Breast epithelium (tissue), 3 donors: ENCODE measurements at regions not wholly inside any gene's neighbourhood (a gene's known extent, or its start where the extent isn't known, plus 50 kb on each side); places are given as distances from the start of the nearest gene placed in this dataset.

ENCODE experiments used
- POLR2A ChIP-seq: fragments of 450-650 bp; IDR thresholded peaks from one replicate; pipeline ENCODE4 v1.6.1; 2016; ENCODE audit warnings: antibody characterized with exemption, mild to moderate bottlenecking, moderate library complexity
- POLR2AphosphoS5 ChIP-seq, 3 donors: sonication (generic); formaldehyde crosslinking; IDR thresholded peaks; one replicate each; pipeline ENCODE4 v1.6.1; 2017; ENCODE audit warnings: antibody characterized with exemption in 3 of 3
- TF ChIP-seq, protein P1 (sequence below), 3 donors: fragments of 450-650 bp; IDR thresholded peaks; one replicate each; pipeline ENCODE4 v1.5.1; 2016 to 2017; ENCODE audit warnings: antibody characterized with exemption in 3 of 3, mild to moderate bottlenecking in 3 of 3, moderate library complexity in 3 of 3

DNA sequence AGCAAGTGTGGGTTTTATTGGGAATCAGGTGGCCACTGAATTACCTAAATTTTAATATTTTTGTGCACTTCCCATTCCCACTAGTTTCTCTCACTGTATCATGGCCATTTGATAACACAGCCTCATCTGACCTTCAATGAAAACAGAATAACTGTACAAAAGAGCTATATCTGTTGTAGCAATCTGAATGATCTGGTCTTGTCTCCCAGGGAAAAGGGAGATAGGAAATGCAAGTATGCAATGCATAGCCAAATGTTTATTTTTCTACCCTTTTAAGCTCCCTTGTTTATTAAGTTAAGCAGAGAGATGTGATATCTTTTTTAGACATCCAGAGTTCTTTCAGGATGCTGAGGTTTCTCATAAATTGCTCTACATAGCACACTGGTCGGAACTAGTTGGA lies 288.3 kb upstream of the CLINT1 start:
- TF ChIP-seq, protein P1, sequence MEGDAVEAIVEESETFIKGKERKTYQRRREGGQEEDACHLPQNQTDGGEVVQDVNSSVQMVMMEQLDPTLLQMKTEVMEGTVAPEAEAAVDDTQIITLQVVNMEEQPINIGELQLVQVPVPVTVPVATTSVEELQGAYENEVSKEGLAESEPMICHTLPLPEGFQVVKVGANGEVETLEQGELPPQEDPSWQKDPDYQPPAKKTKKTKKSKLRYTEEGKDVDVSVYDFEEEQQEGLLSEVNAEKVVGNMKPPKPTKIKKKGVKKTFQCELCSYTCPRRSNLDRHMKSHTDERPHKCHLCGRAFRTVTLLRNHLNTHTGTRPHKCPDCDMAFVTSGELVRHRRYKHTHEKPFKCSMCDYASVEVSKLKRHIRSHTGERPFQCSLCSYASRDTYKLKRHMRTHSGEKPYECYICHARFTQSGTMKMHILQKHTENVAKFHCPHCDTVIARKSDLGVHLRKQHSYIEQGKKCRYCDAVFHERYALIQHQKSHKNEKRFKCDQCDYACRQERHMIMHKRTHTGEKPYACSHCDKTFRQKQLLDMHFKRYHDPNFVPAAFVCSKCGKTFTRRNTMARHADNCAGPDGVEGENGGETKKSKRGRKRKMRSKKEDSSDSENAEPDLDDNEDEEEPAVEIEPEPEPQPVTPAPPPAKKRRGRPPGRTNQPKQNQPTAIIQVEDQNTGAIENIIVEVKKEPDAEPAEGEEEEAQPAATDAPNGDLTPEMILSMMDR (IDR thresholded peaks at IDR 0.05), result no peak
- TF ChIP-seq POLR2AphosphoS5 (IDR thresholded peaks at IDR 0.05) (no peak), POLR2A (no peak)
